ENCODE measurements at regions not wholly inside any gene's neighbourhood (a gene's known extent, or its start where the extent isn't known, plus 50 kb on each side); places are given as distances from the start of the nearest gene placed in this dataset.

GRCh38 chr13:53276265-53276664, 247.7 kb downstream of the OLFM4 start:
- H3K79me2 ChIP-seq = no peaks in the 10 kb centered on the region
- H3K4me1 ChIP-seq (ENCODE audit: insufficient read depth) = no peaks in the 10 kb centered on the region
- no peaks in the 10 kb centered on the region for H3K9me3 ChIP-seq (ENCODE audit: low read depth)
- TF ChIP-seq CTCF (IDR thresholded peaks at IDR 0.05; ENCODE audit: poor library complexity) = no peak
- H3K4me2 ChIP-seq = no peak overlapping the region
- H2AFZ ChIP-seq = no peak overlapping the region
- H3K36me3 ChIP-seq (replicated peaks; ENCODE audit: insufficient read depth, low read depth) = no peaks in the 10 kb centered on the region
- no peaks in the 10 kb centered on the region for H3K9me2 ChIP-seq (replicated peaks; ENCODE audit: insufficient read depth)
- no peak overlapping the region for H3K4me3 ChIP-seq
- H3K27me3 ChIP-seq = no peaks in the 10 kb centered on the region
- H4K20me1 ChIP-seq (ENCODE audit: insufficient read depth, poor library complexity, severe bottlenecking) = no peaks in the 10 kb centered on the region
- DNase-seq (ENCODE audit: low spot score) = no peak
- no peak overlapping the region for H3K27ac ChIP-seq
- WGBS (ENCODE audit: low lambda C conversion rate, missing lambda C conversion rate) = 34% methylated on average over 2 of the region's 2 CpGs

GRCh38 chr13:53281677-53282076, 253.1 kb downstream of the OLFM4 start:
- H4K20me1 ChIP-seq (ENCODE audit: insufficient read depth, poor library complexity, severe bottlenecking) = no peaks in the 10 kb centered on the region
- H3K9me3 ChIP-seq (ENCODE audit: low read depth) = no peaks in the 10 kb centered on the region
- DNase-seq (ENCODE audit: low spot score) = no peak
- H3K27ac ChIP-seq = no peak overlapping the region
- H3K79me2 ChIP-seq = no peaks in the 10 kb centered on the region
- TF ChIP-seq EZH2 (IDR thresholded peaks at IDR 0.05; ENCODE audit: borderline replicate concordance) (no peak), CTCF (IDR thresholded peaks at IDR 0.05; ENCODE audit: poor library complexity) (no peak), EZH2phosphoT487 (IDR thresholded peaks at IDR 0.05; ENCODE audit: low read depth, severe bottlenecking, unreplicated experiment) (no peak)
- H3K36me3 ChIP-seq (replicated peaks; ENCODE audit: insufficient read depth, low read depth) = no peaks in the 10 kb centered on the region
- no peaks in the 10 kb centered on the region for H3K27me3 ChIP-seq
- H2AFZ ChIP-seq = no peak overlapping the region
- no peaks in the 10 kb centered on the region for H3K9me2 ChIP-seq (replicated peaks; ENCODE audit: insufficient read depth)
- H3K4me3 ChIP-seq = no peak overlapping the region
- H3K4me2 ChIP-seq = no peak overlapping the region
- no peaks in the 10 kb centered on the region for H3K4me1 ChIP-seq (ENCODE audit: insufficient read depth)

- Histone ChIP-seq H3K9me2 (replicated peaks; ENCODE audit: insufficient read depth) (no peaks in the 10 kb centered on the region), H3K4me1 (ENCODE audit: insufficient read depth) (no peaks in the 10 kb centered on the region), H3K27me3 (no peaks in the 10 kb centered on the region), H3K4me3 (no peak overlapping the region), H2AFZ (no peak overlapping the region), H3K9me3 (ENCODE audit: low read depth) (no peaks in the 10 kb centered on the region), H3K79me2 (no peaks in the 10 kb centered on the region), H3K27ac (no peak overlapping the region), H3K36me3 (replicated peaks; ENCODE audit: insufficient read depth, low read depth) (no peaks in the 10 kb centered on the region), H3K4me2 (no peak overlapping the region), H4K20me1 (ENCODE audit: insufficient read depth, poor library complexity, severe bottlenecking) (no peaks in the 10 kb centered on the region)
- 75% methylated on average over 7 of the region's 7 CpGs for WGBS (ENCODE audit: low lambda C conversion rate, missing lambda C conversion rate)
- no peak for TF ChIP-seq EZH2phosphoT487 (IDR thresholded peaks at IDR 0.05; ENCODE audit: low read depth, severe bottlenecking, unreplicated experiment)
- no peak for TF ChIP-seq CTCF (IDR thresholded peaks at IDR 0.05; ENCODE audit: poor library complexity)
- no peak for TF ChIP-seq EZH2 (IDR thresholded peaks at IDR 0.05; ENCODE audit: borderline replicate concordance)
- DNase-seq (ENCODE audit: low spot score) = no peak
Observed at GRCh38 chr13:53285896-53286430, 257.4 kb downstream of the OLFM4 start.

- no peak overlapping the region for H3K27ac ChIP-seq
- no peak overlapping the region for H3K4me3 ChIP-seq
- no peak overlapping the region for H3K4me2 ChIP-seq
- peaks cover 5% of the 10 kb centered on the region for H3K27me3 ChIP-seq
- H3K36me3 ChIP-seq (replicated peaks; ENCODE audit: insufficient read depth, low read depth) = no peaks in the 10 kb centered on the region
- H3K4me1 ChIP-seq (ENCODE audit: insufficient read depth) = no peaks in the 10 kb centered on the region
- DNase-seq (ENCODE audit: low spot score) = no peak
- H3K9me2 ChIP-seq (replicated peaks; ENCODE audit: insufficient read depth) = no peaks in the 10 kb centered on the region
- H2AFZ ChIP-seq = no peak overlapping the region
- TF ChIP-seq EZH2phosphoT487 (IDR thresholded peaks at IDR 0.05; ENCODE audit: low read depth, severe bottlenecking, unreplicated experiment) = no peak
- no peak for TF ChIP-seq EZH2 (IDR thresholded peaks at IDR 0.05; ENCODE audit: borderline replicate concordance)
- TF ChIP-seq CTCF (IDR thresholded peaks at IDR 0.05; ENCODE audit: poor library complexity) = no peak
- 88% methylated on average over 1 of the region's 1 CpG for WGBS (ENCODE audit: low lambda C conversion rate, missing lambda C conversion rate)
- H4K20me1 ChIP-seq (ENCODE audit: insufficient read depth, poor library complexity, severe bottlenecking) = no peaks in the 10 kb centered on the region
- no peaks in the 10 kb centered on the region for H3K9me3 ChIP-seq (ENCODE audit: low read depth)
- no peaks in the 10 kb centered on the region for H3K79me2 ChIP-seq
Observed at GRCh38 chr13:53298396-53298795, 269.8 kb downstream of the OLFM4 start.
